ENCODE measurements at regions not wholly inside any gene's neighbourhood (a gene's known extent, or its start where the extent isn't known, plus 50 kb on each side); places are given as distances from the start of the nearest gene placed in this dataset.

DNA sequence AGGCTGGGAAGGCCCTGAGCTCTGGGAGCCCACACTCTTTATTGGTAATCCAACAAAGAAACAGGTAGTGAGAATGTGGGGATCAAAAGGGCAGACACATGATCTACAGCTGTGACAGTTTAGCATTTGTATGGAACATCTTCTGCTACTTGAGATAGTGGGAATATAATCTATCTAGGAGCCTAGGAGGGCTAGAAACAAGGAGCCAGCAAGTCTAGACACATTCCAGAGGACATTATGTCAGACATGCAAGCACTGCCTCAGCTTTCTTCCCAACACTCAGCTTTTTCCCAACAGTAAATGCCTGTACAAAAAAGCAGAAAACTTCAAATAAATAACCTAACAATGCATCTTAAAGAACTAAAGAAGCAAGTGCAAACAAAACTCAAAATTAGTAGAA is 1150.6 kb upstream of the RAG2 start:
- ChIA-PET CTCF (no interaction called here), POLR2A (no interaction called here)
- DNase-seq (ENCODE audit: low read depth, low spot score) (no peak), ATAC-seq (no peak)
- no peaks in the 10 kb centered on the region for H3K27me3 ChIP-seq (ENCODE audit: control insufficient read depth, insufficient read depth, low read length)
- H3K36me3 ChIP-seq (ENCODE audit: control insufficient read depth, insufficient read depth, low read length) = no peaks in the 10 kb centered on the region
- in situ Hi-C loops (cut with HindIII; ENCODE audit: low pct_unique_long_range_greater_than_20kb, low sequenced_read_pairs) = no loop called here
- H3K4me3 ChIP-seq (ENCODE audit: low read depth in 2 of 2, low read length in 2 of 2) = no peak overlapping the region
- no peak overlapping the region for H3K27ac ChIP-seq (ENCODE audit: low read length)
- no peaks in the 10 kb centered on the region for H3K4me1 ChIP-seq (ENCODE audit: control insufficient read depth, insufficient read depth, low read length)
- intact Hi-C loops (cut with micrococcal nuclease; ENCODE audit: unreplicated experiment) = no loop called here
- no TSS peak for BruUV-seq (replicated peaks)
- H3K9me3 ChIP-seq (ENCODE audit: control insufficient read depth, insufficient read depth, low read depth, low read length) = no peaks in the 10 kb centered on the region
- TF ChIP-seq CTCF (IDR thresholded peaks at IDR 0.05) = no peak
- TF ChIP-seq SIN3A (IDR thresholded peaks at IDR 0.05; ENCODE audit: borderline replicate concordance, insufficient read depth, low read depth, low read length) = no peak
- TF ChIP-seq TCF7L2 (IDR thresholded peaks at IDR 0.05; ENCODE audit: low read depth, low read length) = no peak
- TF ChIP-seq, protein P1, sequence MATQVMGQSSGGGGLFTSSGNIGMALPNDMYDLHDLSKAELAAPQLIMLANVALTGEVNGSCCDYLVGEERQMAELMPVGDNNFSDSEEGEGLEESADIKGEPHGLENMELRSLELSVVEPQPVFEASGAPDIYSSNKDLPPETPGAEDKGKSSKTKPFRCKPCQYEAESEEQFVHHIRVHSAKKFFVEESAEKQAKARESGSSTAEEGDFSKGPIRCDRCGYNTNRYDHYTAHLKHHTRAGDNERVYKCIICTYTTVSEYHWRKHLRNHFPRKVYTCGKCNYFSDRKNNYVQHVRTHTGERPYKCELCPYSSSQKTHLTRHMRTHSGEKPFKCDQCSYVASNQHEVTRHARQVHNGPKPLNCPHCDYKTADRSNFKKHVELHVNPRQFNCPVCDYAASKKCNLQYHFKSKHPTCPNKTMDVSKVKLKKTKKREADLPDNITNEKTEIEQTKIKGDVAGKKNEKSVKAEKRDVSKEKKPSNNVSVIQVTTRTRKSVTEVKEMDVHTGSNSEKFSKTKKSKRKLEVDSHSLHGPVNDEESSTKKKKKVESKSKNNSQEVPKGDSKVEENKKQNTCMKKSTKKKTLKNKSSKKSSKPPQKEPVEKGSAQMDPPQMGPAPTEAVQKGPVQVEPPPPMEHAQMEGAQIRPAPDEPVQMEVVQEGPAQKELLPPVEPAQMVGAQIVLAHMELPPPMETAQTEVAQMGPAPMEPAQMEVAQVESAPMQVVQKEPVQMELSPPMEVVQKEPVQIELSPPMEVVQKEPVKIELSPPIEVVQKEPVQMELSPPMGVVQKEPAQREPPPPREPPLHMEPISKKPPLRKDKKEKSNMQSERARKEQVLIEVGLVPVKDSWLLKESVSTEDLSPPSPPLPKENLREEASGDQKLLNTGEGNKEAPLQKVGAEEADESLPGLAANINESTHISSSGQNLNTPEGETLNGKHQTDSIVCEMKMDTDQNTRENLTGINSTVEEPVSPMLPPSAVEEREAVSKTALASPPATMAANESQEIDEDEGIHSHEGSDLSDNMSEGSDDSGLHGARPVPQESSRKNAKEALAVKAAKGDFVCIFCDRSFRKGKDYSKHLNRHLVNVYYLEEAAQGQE (IDR thresholded peaks at IDR 0.05; ENCODE audit: insufficient read depth in 1 of 2, low read depth in 2 of 2, low read length in 1 of 2) = no peak
- TF ChIP-seq POLR2AphosphoS5 (IDR thresholded peaks at IDR 0.05; ENCODE audit: low read depth, low read length) = no peak

GRCh38 chr11:37747121-37747520 is 1149.1 kb upstream of the RAG2 start:
- intact Hi-C loops (cut with micrococcal nuclease; ENCODE audit: unreplicated experiment) = no loop called here
- Histone ChIP-seq H3K27me3 (ENCODE audit: control insufficient read depth, insufficient read depth, low read length) (no peaks in the 10 kb centered on the region), H3K4me3 (ENCODE audit: low read depth in 2 of 2, low read length in 2 of 2) (no peak overlapping the region), H3K36me3 (ENCODE audit: control insufficient read depth, insufficient read depth, low read length) (no peaks in the 10 kb centered on the region), H3K9me3 (ENCODE audit: control insufficient read depth, insufficient read depth, low read depth, low read length) (no peaks in the 10 kb centered on the region), H3K4me1 (ENCODE audit: control insufficient read depth, insufficient read depth, low read length) (no peaks in the 10 kb centered on the region), H3K27ac (ENCODE audit: low read length) (no peak overlapping the region)
- BruUV-seq (replicated peaks) = no TSS peak
- DNase-seq (ENCODE audit: low read depth, low spot score) = no peak
- in situ Hi-C loops (cut with HindIII; ENCODE audit: low pct_unique_long_range_greater_than_20kb, low sequenced_read_pairs) = no loop called here
- no peak for ATAC-seq
- CTCF ChIA-PET = no interaction called here
- no peak for TF ChIP-seq CTCF (IDR thresholded peaks at IDR 0.05)
- TF ChIP-seq, protein P1 (IDR thresholded peaks at IDR 0.05; ENCODE audit: insufficient read depth in 1 of 2, low read depth in 2 of 2, low read length in 1 of 2) = no peak
- TF ChIP-seq SIN3A (IDR thresholded peaks at IDR 0.05; ENCODE audit: borderline replicate concordance, insufficient read depth, low read depth, low read length) = no peak
- TF ChIP-seq POLR2AphosphoS5 (IDR thresholded peaks at IDR 0.05; ENCODE audit: low read depth, low read length) = no peak
- no peak for TF ChIP-seq TCF7L2 (IDR thresholded peaks at IDR 0.05; ENCODE audit: low read depth, low read length)
- POLR2A ChIA-PET = no interaction called here

Data from Panc1 (cell line).